Endothelial cell of umbilical vein (primary cell): ENCODE measurements at regions not wholly inside any gene's neighbourhood (a gene's known extent, or its start where the extent isn't known, plus 50 kb on each side); places are given as distances from the start of the nearest gene placed in this dataset.

Experiments
- BruUV-seq: library from RNA; stranded (reverse); fragments of 400-500 nt; replicated peaks from 2 replicates; lab custom pipeline; 2021; lab: Mats Ljungman, UMichigan
- CTCF ChIA-PET: fragments of 300-600, 350-600 bp; sonication (Branson Sonifier 250); formaldehyde crosslinking; loops from one replicate; lab custom pipeline; 2021; ENCODE audit warnings: antibody characterized with exemption, inconsistent platforms; lab: Charles Lee
- POLR2A ChIA-PET: fragments of 300-600, 350-600 bp; sonication (Branson Sonifier 250); formaldehyde crosslinking; loops from one replicate; lab custom pipeline; 2021; ENCODE audit warnings: antibody characterized with exemption, inconsistent platforms; lab: Charles Lee
- DNase-seq: peaks from one replicate; pipeline ENCODE4 v3.0.0-alpha.2; 2011; ENCODE audit warnings: low read depth, low spot score
- FAIRE-seq: peaks from 2 replicates; lab custom pipeline; 2011; peaks lifted over from hg19 to GRCh38; lab: Jason Lieb, UNC
- H2AFZ ChIP-seq: 2 replicates; pipeline ENCODE4 v1.6.0; 2012; ENCODE audit warnings: low read depth, low read length, control low read depth, inconsistent platforms
- H3K27ac ChIP-seq: 2 replicates; pipeline ENCODE4 v1.5.1; 2011; ENCODE audit warnings: low read depth, mild to moderate bottlenecking, control low read depth, low read length, moderate library complexity; ENCODE audit not compliant: insufficient read depth
- H3K27me3 ChIP-seq, 2 experiments: 2 replicates each; pipeline versions ENCODE4 v1.6.0 to v1.6.1; 2011; ENCODE audit warnings: low read length in 2 of 2, mixed read lengths in 1 of 2; ENCODE audit not compliant: control insufficient read depth in 2 of 2, insufficient read depth in 2 of 2
- H3K36me3 ChIP-seq, 2 experiments: 2 replicates in 1 of 2; 3 replicates in 1 of 2; pipeline ENCODE4 v1.5.1; 2011; ENCODE audit warnings: low read length in 2 of 2, mild to moderate bottlenecking in 1 of 2, moderate library complexity in 1 of 2; ENCODE audit not compliant: control insufficient read depth in 2 of 2, insufficient read depth in 2 of 2; ENCODE audit errors: extremely low read depth in 1 of 2
- H3K4me1 ChIP-seq: 3 replicates; pipeline ENCODE4 v1.5.1; 2011; ENCODE audit warnings: mild to moderate bottlenecking, low read length; ENCODE audit not compliant: control insufficient read depth, insufficient read depth; ENCODE audit errors: extremely low read depth
- H3K4me2 ChIP-seq: 2 replicates; pipeline ENCODE4 v1.6.1; 2011; ENCODE audit warnings: low read length, control low read depth, mixed read lengths; ENCODE audit not compliant: insufficient read depth
- H3K4me3 ChIP-seq, 3 experiments: fragments of 200-600 bp in 1 of 3; sonication (generic), shearing (Covaris generic) in 1 of 3; replicated peaks in 1 of 3; 2 replicates each; pipeline ENCODE4 v1.5.1; 2011 to 2016; ENCODE audit warnings: control low read depth in 3 of 3, low read length in 3 of 3, mild to moderate bottlenecking in 2 of 3, inconsistent platforms in 1 of 3, low read depth in 1 of 3, moderate library complexity in 1 of 3; ENCODE audit not compliant: insufficient read depth in 1 of 3
- H3K79me2 ChIP-seq: 2 replicates; pipeline ENCODE4 v1.6.0; 2012; ENCODE audit warnings: low read length, inconsistent platforms; ENCODE audit not compliant: control insufficient read depth, insufficient read depth
- H3K9ac ChIP-seq: replicated peaks from 2 replicates; pipeline ENCODE3; 2011; ENCODE audit warnings: low read length, control low read depth; ENCODE audit not compliant: insufficient read depth; ENCODE audit errors: extremely low read depth
- H3K9me1 ChIP-seq: replicated peaks from 3 replicates; pipeline ENCODE4 v1.6.0; 2011; ENCODE audit warnings: mild to moderate bottlenecking, low read length; ENCODE audit not compliant: control insufficient read depth, insufficient read depth; ENCODE audit errors: extremely low read depth
- H3K9me3 ChIP-seq: replicated peaks from 2 replicates; pipeline ENCODE4 v1.5.1; 2012; ENCODE audit warnings: low read length, inconsistent platforms; ENCODE audit not compliant: control insufficient read depth, insufficient read depth
- H4K20me1 ChIP-seq: replicated peaks from 2 replicates; pipeline ENCODE3; 2011; ENCODE audit warnings: mild to moderate bottlenecking, low read length; ENCODE audit not compliant: control insufficient read depth, insufficient read depth; ENCODE audit errors: extremely low read depth
- CTCF ChIP-seq, 2 donors: IDR thresholded peaks; 1 replicate in 1 of 2; 2 replicates in 1 of 2; pipeline ENCODE4 v1.5.1; 2011; ENCODE audit warnings: low read length in 2 of 2, mild to moderate bottlenecking in 2 of 2, moderate library complexity in 2 of 2, control low read depth in 1 of 2, inconsistent platforms in 1 of 2, low read depth in 1 of 2; ENCODE audit not compliant: insufficient read depth in 1 of 2; ENCODE audit errors: extremely low read depth in 1 of 2
- EZH2 ChIP-seq: IDR thresholded peaks from 2 replicates; pipeline ENCODE4 v1.6.1; 2012; ENCODE audit warnings: borderline replicate concordance, low read depth, mild to moderate bottlenecking, moderate library complexity, low read length, inconsistent platforms; ENCODE audit not compliant: severe bottlenecking
- FOS ChIP-seq: IDR thresholded peaks from 2 replicates; pipeline ENCODE4 v1.6.1; 2011; ENCODE audit warnings: mild to moderate bottlenecking, low read length, moderate library complexity, borderline replicate concordance; ENCODE audit not compliant: insufficient read depth
- GATA2 ChIP-seq: IDR thresholded peaks from 2 replicates; pipeline ENCODE4 v1.7.0; 2011; ENCODE audit warnings: low read depth, mild to moderate bottlenecking, moderate library complexity, mixed read lengths, low read length; ENCODE audit not compliant: insufficient read length, insufficient read depth
- JUN ChIP-seq: IDR thresholded peaks from 2 replicates; pipeline ENCODE4 v1.6.1; 2011; ENCODE audit warnings: borderline replicate concordance, low read depth; ENCODE audit not compliant: insufficient read length, insufficient read depth
- MYC ChIP-seq: IDR thresholded peaks from one replicate; pipeline ENCODE4 v1.6.1; 2011; ENCODE audit warnings: mild to moderate bottlenecking, low read depth, low read length
- POLR2A ChIP-seq: IDR thresholded peaks from 2 replicates; pipeline ENCODE4 v1.6.1; 2012; ENCODE audit warnings: low read depth, mild to moderate bottlenecking, control low read depth, low read length
- POLR2AphosphoS5 ChIP-seq: IDR thresholded peaks from 2 replicates; pipeline ENCODE4 v1.6.1; 2012; ENCODE audit warnings: low read depth, mild to moderate bottlenecking, control low read depth, low read length, moderate library complexity; ENCODE audit not compliant: insufficient read depth
- dilution Hi-C: fragments of 300-500 bp; cut with MboI; formaldehyde crosslinking; loops from one replicate; pipeline ENCODE4 v1.15.0; 2019; ENCODE audit warnings: low sequenced_read_pairs; ENCODE audit not compliant: extremely low pct_ligation_motif_present
- intact Hi-C: fragments of 100-400 bp; cut with micrococcal nuclease; formaldehyde crosslinking; loops from one replicate; pipeline ENCODE4 v1.10.0; 2022
- TF ChIP-seq, protein P1 (sequence below): IDR thresholded peaks from 2 replicates; pipeline ENCODE4 v1.6.1; 2011; ENCODE audit not compliant: insufficient read depth, insufficient read length

- H3K4me1 ChIP-seq = peaks cover 10% of the 10 kb centered on the region
- H3K4me2 ChIP-seq = no peak overlapping the region
- no TSS peak for BruUV-seq
- dilution Hi-C loops (no loop called here), intact Hi-C loops (loop anchor here (5.0 kb wide), 1 partner anchor 82 kb away; no protein-coding TSS in a partner anchor)
- DNase-seq (no peak), FAIRE-seq (no peak)
- H3K9me3 ChIP-seq = no peaks in the 10 kb centered on the region
- ChIA-PET POLR2A (no interaction called here), CTCF (interaction anchor here (1.2 kb wide), 1 partner anchor 15 kb away, joined by 3 read pairs; no protein-coding TSS in a partner anchor)
- no peaks in the 10 kb centered on the region for H3K79me2 ChIP-seq
- no peaks in the 10 kb centered on the region for H3K36me3 ChIP-seq
- H2AFZ ChIP-seq = no peak overlapping the region
- no peak overlapping the region for H3K27ac ChIP-seq
- no peaks in the 10 kb centered on the region for H4K20me1 ChIP-seq
- H3K9ac ChIP-seq = no peak overlapping the region
- H3K4me3 ChIP-seq = no peak overlapping the region
- H3K27me3 ChIP-seq = no peaks in the 10 kb centered on the region
- no peak for TF ChIP-seq EZH2
- TF ChIP-seq POLR2AphosphoS5 = no peak
- no peak for TF ChIP-seq JUN
- TF ChIP-seq POLR2A = no peak
- TF ChIP-seq MYC = no peak
- no peak for TF ChIP-seq CTCF (IDR thresholded peaks at IDR 0.05; ENCODE audit: extremely low read depth in 1 of 2, insufficient read depth in 1 of 2, low read depth in 1 of 2, low read length in 2 of 2)
- TF ChIP-seq, protein P1, sequence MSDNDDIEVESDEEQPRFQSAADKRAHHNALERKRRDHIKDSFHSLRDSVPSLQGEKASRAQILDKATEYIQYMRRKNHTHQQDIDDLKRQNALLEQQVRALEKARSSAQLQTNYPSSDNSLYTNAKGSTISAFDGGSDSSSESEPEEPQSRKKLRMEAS = no peak
- TF ChIP-seq FOS = no peak
- no peak for TF ChIP-seq GATA2
- H3K9me1 ChIP-seq = no peaks in the 10 kb centered on the region
These were observed 79.8 kb downstream of the TMEM270 start for GRCh38 chr7:73940701-73941238.
